C4-2B (cell line): ENCODE measurements at regions not wholly inside any gene's neighbourhood (a gene's known extent, or its start where the extent isn't known, plus 50 kb on each side); places are given as distances from the start of the nearest gene placed in this dataset.

Experiments
- ZFX ChIP-seq: fragments of 450-650 bp; IDR thresholded peaks from 2 replicates; pipeline ENCODE4 v1.6.1; 2017
- TF ChIP-seq, protein P1 (sequence below): fragments of 450-650 bp; conservative IDR thresholded peaks from 2 replicates; pipeline ENCODE4 v1.5.1; 2017; ENCODE audit warnings: mild to moderate bottlenecking

DNA sequence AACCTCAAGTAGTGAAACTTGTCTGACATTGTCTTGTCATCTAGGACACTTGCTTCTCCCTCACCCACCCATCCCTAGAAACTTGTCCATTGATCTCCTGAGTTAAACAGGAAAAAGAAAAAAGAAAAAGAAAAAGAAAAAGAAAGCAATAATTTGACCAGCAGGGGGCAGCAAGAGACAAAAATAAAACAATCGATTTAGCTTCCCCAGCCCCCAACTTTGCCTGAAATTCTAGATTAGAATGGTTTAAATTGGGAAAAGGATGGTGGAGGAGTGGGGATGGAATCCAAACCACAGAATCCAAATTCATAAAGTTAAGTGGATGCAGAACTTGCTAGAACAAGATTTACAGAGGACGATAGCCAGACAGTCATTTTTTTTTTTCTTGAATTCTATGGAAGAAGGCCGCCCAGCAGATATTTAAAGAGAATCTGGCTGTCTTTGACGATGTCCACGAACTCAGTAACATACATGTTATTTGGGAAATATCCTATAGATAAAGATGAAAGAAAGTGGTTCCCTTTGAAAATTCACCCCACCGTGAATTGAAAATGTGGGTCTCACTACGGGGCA is 282.9 kb downstream of the USP46 start:
- TF ChIP-seq, protein P1, sequence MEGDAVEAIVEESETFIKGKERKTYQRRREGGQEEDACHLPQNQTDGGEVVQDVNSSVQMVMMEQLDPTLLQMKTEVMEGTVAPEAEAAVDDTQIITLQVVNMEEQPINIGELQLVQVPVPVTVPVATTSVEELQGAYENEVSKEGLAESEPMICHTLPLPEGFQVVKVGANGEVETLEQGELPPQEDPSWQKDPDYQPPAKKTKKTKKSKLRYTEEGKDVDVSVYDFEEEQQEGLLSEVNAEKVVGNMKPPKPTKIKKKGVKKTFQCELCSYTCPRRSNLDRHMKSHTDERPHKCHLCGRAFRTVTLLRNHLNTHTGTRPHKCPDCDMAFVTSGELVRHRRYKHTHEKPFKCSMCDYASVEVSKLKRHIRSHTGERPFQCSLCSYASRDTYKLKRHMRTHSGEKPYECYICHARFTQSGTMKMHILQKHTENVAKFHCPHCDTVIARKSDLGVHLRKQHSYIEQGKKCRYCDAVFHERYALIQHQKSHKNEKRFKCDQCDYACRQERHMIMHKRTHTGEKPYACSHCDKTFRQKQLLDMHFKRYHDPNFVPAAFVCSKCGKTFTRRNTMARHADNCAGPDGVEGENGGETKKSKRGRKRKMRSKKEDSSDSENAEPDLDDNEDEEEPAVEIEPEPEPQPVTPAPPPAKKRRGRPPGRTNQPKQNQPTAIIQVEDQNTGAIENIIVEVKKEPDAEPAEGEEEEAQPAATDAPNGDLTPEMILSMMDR = peak; percentile 66
- no peak for TF ChIP-seq ZFX
